RWPE2 (cell line): ENCODE measurements at regions not wholly inside any gene's neighbourhood (a gene's known extent, or its start where the extent isn't known, plus 50 kb on each side); places are given as distances from the start of the nearest gene placed in this dataset.

Experiments
- ATAC-seq: fragments of 200-7000 bp; cut with Tn5 transposase; 3 replicates; pipeline ENCODE4 v1.9.1; 2021; ENCODE audit warnings: low read depth
- DNase-seq: peaks from one replicate; pipeline ENCODE4 v3.0.0-alpha.2; 2020; ENCODE audit warnings: low spot score
- H3K27ac ChIP-seq: fragments of 450-650 bp; 2 replicates; pipeline ENCODE4 v1.5.1; 2017; ENCODE audit warnings: mild to moderate bottlenecking; ENCODE audit not compliant: poor library complexity, severe bottlenecking
- H3K27me3 ChIP-seq: fragments of 250-450 bp; sonication (Bioruptor Pico); 2 replicates; pipeline ENCODE4 v1.5.1; 2021; ENCODE audit warnings: mild to moderate bottlenecking, moderate library complexity; ENCODE audit not compliant: insufficient read depth, poor library complexity, severe bottlenecking
- H3K36me3 ChIP-seq: fragments of 250-450 bp; sonication (Bioruptor Pico); 2 replicates; pipeline ENCODE4 v1.5.1; 2020; ENCODE audit warnings: low read depth, mild to moderate bottlenecking, moderate library complexity
- H3K4me1 ChIP-seq: fragments of 250-450 bp; sonication (Bioruptor Pico); 2 replicates; pipeline ENCODE4 v1.5.1; 2021; ENCODE audit warnings: mild to moderate bottlenecking, moderate library complexity; ENCODE audit not compliant: insufficient read depth, poor library complexity, severe bottlenecking
- H3K4me3 ChIP-seq: fragments of 250-450 bp; sonication (Bioruptor Pico); 2 replicates; pipeline ENCODE4 v1.5.1; 2021; ENCODE audit warnings: mild to moderate bottlenecking, moderate library complexity; ENCODE audit not compliant: severe bottlenecking
- H3K9me3 ChIP-seq: fragments of 250-450 bp; sonication (Bioruptor Pico); 2 replicates; pipeline ENCODE4 v1.5.1; 2021; ENCODE audit warnings: mild to moderate bottlenecking, moderate library complexity; ENCODE audit not compliant: severe bottlenecking
- TF ChIP-seq, protein P1 (sequence below): fragments of 450-650 bp; IDR thresholded peaks from one replicate; pipeline ENCODE4 v1.5.1; 2017; ENCODE audit warnings: mild to moderate bottlenecking, moderate library complexity; ENCODE audit not compliant: poor library complexity, severe bottlenecking

DNA sequence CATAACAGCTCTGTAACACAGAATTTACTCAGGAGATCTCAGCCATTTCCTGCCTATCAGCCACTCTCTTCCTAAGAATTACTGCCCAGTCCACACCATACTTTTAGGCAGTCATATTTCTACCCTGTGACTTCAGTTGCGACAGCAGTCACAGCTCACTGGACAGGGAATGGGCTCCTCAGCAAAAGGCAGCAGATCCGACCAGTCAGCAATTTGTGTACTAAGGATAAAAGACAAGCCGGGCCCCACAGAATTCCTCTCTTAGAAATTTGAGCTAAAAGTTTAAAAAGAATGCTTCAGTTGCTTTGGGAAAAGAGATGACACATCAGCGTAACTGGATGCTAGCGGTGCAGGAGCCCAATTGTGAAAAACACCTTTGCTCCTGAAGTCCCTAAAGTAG is 172.1 kb downstream of the ENC1 start:
- no peaks in the 10 kb centered on the region for H3K9me3 ChIP-seq
- no peak overlapping the region for H3K27ac ChIP-seq
- TF ChIP-seq, protein P1, sequence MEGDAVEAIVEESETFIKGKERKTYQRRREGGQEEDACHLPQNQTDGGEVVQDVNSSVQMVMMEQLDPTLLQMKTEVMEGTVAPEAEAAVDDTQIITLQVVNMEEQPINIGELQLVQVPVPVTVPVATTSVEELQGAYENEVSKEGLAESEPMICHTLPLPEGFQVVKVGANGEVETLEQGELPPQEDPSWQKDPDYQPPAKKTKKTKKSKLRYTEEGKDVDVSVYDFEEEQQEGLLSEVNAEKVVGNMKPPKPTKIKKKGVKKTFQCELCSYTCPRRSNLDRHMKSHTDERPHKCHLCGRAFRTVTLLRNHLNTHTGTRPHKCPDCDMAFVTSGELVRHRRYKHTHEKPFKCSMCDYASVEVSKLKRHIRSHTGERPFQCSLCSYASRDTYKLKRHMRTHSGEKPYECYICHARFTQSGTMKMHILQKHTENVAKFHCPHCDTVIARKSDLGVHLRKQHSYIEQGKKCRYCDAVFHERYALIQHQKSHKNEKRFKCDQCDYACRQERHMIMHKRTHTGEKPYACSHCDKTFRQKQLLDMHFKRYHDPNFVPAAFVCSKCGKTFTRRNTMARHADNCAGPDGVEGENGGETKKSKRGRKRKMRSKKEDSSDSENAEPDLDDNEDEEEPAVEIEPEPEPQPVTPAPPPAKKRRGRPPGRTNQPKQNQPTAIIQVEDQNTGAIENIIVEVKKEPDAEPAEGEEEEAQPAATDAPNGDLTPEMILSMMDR: no peak
- H3K4me3 ChIP-seq: no peak overlapping the region
- no peaks in the 10 kb centered on the region for H3K36me3 ChIP-seq
- no peaks in the 10 kb centered on the region for H3K27me3 ChIP-seq
- H3K4me1 ChIP-seq: no peaks in the 10 kb centered on the region
- DNase-seq: no peak
- no peak for ATAC-seq

DNA sequence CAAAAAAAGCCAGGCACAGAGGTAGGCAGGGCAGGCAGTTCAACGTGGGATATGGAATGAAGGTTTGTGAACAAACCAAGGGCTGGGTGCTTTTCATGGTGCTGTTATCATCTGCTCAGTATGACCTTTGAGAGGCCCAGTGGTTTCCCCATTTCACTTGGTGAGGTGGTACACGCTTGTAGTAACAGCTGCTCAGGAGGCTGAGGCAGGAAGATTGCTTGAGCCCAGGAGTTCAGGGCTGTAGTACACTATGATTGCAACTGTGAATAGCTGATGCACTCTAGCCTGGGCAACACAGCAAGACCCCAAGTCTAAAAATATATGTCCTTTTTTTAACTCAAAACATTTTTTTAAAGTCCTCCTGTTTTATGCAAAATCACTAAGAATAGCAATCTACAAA is 174.8 kb downstream of the ENC1 start:
- no peak for ATAC-seq
- no peaks in the 10 kb centered on the region for H3K36me3 ChIP-seq
- no peaks in the 10 kb centered on the region for H3K27me3 ChIP-seq
- H3K27ac ChIP-seq: no peak overlapping the region
- no peaks in the 10 kb centered on the region for H3K9me3 ChIP-seq
- no peaks in the 10 kb centered on the region for H3K4me1 ChIP-seq
- TF ChIP-seq, protein P1: no peak
- DNase-seq: no peak
- no peak overlapping the region for H3K4me3 ChIP-seq

GRCh38 chr5:74464512-74465209 is 175.9 kb downstream of the ENC1 start:
- Histone ChIP-seq H3K27ac (no peak overlapping the region), H3K27me3 (no peaks in the 10 kb centered on the region), H3K9me3 (no peaks in the 10 kb centered on the region), H3K36me3 (no peaks in the 10 kb centered on the region), H3K4me1 (no peaks in the 10 kb centered on the region), H3K4me3 (no peak overlapping the region)
- TF ChIP-seq, protein P1: no peak
- DNase-seq (no peak), ATAC-seq (no peak)

DNA sequence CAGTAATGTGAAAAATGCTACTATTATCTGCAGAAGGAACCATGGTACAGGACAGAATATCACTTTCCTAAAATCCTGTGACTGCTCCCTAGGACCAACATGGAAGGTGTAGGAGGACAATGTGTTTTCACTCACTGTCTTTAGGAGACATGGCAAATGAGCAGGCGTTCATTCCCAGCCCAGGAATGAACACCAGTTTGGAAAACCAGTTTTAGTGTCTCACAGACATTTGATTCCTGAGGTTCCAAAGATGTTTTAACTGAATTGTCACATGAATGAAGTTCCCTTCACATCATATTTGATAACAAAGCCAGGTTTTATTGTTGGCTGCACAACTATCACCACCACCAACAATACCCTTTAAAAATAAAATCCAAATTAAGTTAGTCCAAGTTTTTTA is 178.2 kb downstream of the ENC1 start:
- H3K4me3 ChIP-seq: no peak overlapping the region
- no peak overlapping the region for H3K27ac ChIP-seq
- H3K27me3 ChIP-seq: no peaks in the 10 kb centered on the region
- H3K4me1 ChIP-seq: no peaks in the 10 kb centered on the region
- TF ChIP-seq, protein P1: no peak
- no peaks in the 10 kb centered on the region for H3K9me3 ChIP-seq
- DNase-seq: no peak
- H3K36me3 ChIP-seq: no peaks in the 10 kb centered on the region
- no peak for ATAC-seq

GRCh38 chr5:74461251-74461650 is 179.3 kb downstream of the ENC1 start:
- ATAC-seq: no peak
- TF ChIP-seq, protein P1: no peak
- H3K27me3 ChIP-seq: no peaks in the 10 kb centered on the region

More at GRCh38 chr5:74461251-74461650, 179.3 kb downstream of the ENC1 start:
- no peaks in the 10 kb centered on the region for H3K9me3 ChIP-seq
- H3K36me3 ChIP-seq: no peaks in the 10 kb centered on the region
- no peak for DNase-seq
- no peaks in the 10 kb centered on the region for H3K4me1 ChIP-seq
- H3K4me3 ChIP-seq: no peak overlapping the region
- H3K27ac ChIP-seq: no peak overlapping the region
